ENCODE measurements at regions not wholly inside any gene's neighbourhood (a gene's known extent, or its start where the extent isn't known, plus 50 kb on each side); places are given as distances from the start of the nearest gene placed in this dataset.

GRCh38 chr4:185969657-185970056 is 99.3 kb upstream of the TLR3 start:
- TF ChIP-seq CTCF (IDR thresholded peaks at IDR 0.05; ENCODE audit: control extremely low read depth, extremely low read depth), result no peak
- Histone ChIP-seq H3K9ac (ENCODE audit: insufficient read depth in 1 of 2, low read length in 2 of 2) (no peak overlapping the region), H3K9me3 (ENCODE audit: control insufficient read depth in 4 of 4, insufficient read depth in 3 of 4, low read length in 3 of 4) (peaks cover 0 to 4% (median 0%) of the 10 kb centered on the region in 4 donors), H3K4me1 (ENCODE audit: control insufficient read depth in 5 of 5, insufficient read depth in 5 of 5, low read length in 5 of 5) (peaks cover 0 to 11% (median 0%) of the 10 kb centered on the region in 5 donors), H3K36me3 (ENCODE audit: control insufficient read depth in 4 of 4, insufficient read depth in 4 of 4, low read length in 4 of 4) (no peaks in the 10 kb centered on the region), H3K4me3 (no peak overlapping the region), H3K27ac (ENCODE audit: low read depth in 1 of 2, low read length in 1 of 2) (no peak overlapping the region), H3K27me3 (ENCODE audit: control insufficient read depth in 3 of 3, insufficient read depth in 3 of 3, low read length in 2 of 3) (no peaks in the 10 kb centered on the region)
- DNase-seq (peak in 1 of 3 donors; percentile 28), ATAC-seq (ENCODE audit: insufficient read depth, low FRiP score) (no peak)
- WGBS, 2 donors, result 73 to 88% methylated on average over 1 of the region's 1 CpG

- DNase-seq, result no peak
- Histone ChIP-seq H3K36me3 (ENCODE audit: control insufficient read depth in 4 of 4, insufficient read depth in 4 of 4, low read length in 4 of 4) (no peaks in the 10 kb centered on the region), H3K27me3 (ENCODE audit: control insufficient read depth in 3 of 3, insufficient read depth in 3 of 3, low read length in 2 of 3) (no peaks in the 10 kb centered on the region), H3K4me1 (ENCODE audit: control insufficient read depth in 5 of 5, insufficient read depth in 5 of 5, low read length in 5 of 5) (no peaks in the 10 kb centered on the region), H3K9me3 (ENCODE audit: control insufficient read depth in 4 of 4, insufficient read depth in 3 of 4, low read length in 3 of 4) (peaks cover 0 to 2% (median 0%) of the 10 kb centered on the region in 4 donors), H3K27ac (ENCODE audit: low read depth in 1 of 2, low read length in 1 of 2) (no peak overlapping the region), H3K9ac (ENCODE audit: insufficient read depth in 1 of 2, low read length in 2 of 2) (no peak overlapping the region), H3K4me3 (no peak overlapping the region)
- ATAC-seq (ENCODE audit: insufficient read depth, low FRiP score), result no peak
- WGBS, 2 donors, result 89% methylated on average over 6 of the region's 6 CpGs
- no peak for TF ChIP-seq CTCF (IDR thresholded peaks at IDR 0.05; ENCODE audit: control extremely low read depth, extremely low read depth)
Observed at GRCh38 chr4:185987961-185988627, 80.9 kb upstream of the TLR3 start.

- no peaks in the 10 kb centered on the region for H3K36me3 ChIP-seq (ENCODE audit: control insufficient read depth in 4 of 4, insufficient read depth in 4 of 4, low read length in 4 of 4)
- 73 to 78% methylated on average over 3 of the region's 3 CpGs for WGBS, 2 donors
Observed at GRCh38 chr4:185991770-185992169, 77.2 kb upstream of the TLR3 start.

More at GRCh38 chr4:185991770-185992169, 77.2 kb upstream of the TLR3 start:
- no peaks in the 10 kb centered on the region for H3K27me3 ChIP-seq (ENCODE audit: control insufficient read depth in 3 of 3, insufficient read depth in 3 of 3, low read length in 2 of 3)
- H3K4me3 ChIP-seq, result no peak overlapping the region
- DNase-seq (no peak), ATAC-seq (ENCODE audit: insufficient read depth, low FRiP score) (no peak)
- no peak overlapping the region for H3K27ac ChIP-seq (ENCODE audit: low read depth in 1 of 2, low read length in 1 of 2)
- H3K4me1 ChIP-seq (ENCODE audit: control insufficient read depth in 5 of 5, insufficient read depth in 5 of 5, low read length in 5 of 5), result no peaks in the 10 kb centered on the region
- H3K9ac ChIP-seq (ENCODE audit: insufficient read depth in 1 of 2, low read length in 2 of 2), result no peak overlapping the region
- H3K9me3 ChIP-seq (ENCODE audit: control insufficient read depth in 4 of 4, insufficient read depth in 3 of 4, low read length in 3 of 4), result peaks cover 0 to 2% (median 0%) of the 10 kb centered on the region in 4 donors
- no peak for TF ChIP-seq CTCF (IDR thresholded peaks at IDR 0.05; ENCODE audit: control extremely low read depth, extremely low read depth)
